Testis (tissue), 2 donors: ENCODE measurements at regions not wholly inside any gene's neighbourhood (a gene's known extent, or its start where the extent isn't known, plus 50 kb on each side); places are given as distances from the start of the nearest gene placed in this dataset.

Experiments used
- CTCF ChIP-seq, 3 experiments: fragments of 450-650 bp in 2 of 3; fragments of 200-600 bp in 1 of 3; sonication (generic) in 1 of 3; IDR thresholded peaks; one replicate each; pipeline ENCODE4 v1.5.1; 2016 to 2019; ENCODE audit warnings: antibody characterized with exemption in 3 of 3, mild to moderate bottlenecking in 2 of 3, moderate library complexity in 1 of 3
- POLR2A ChIP-seq: fragments of 450-650 bp; IDR thresholded peaks from one replicate; pipeline ENCODE4 v1.6.1; 2017; ENCODE audit warnings: antibody characterized with exemption, mild to moderate bottlenecking, moderate library complexity

GRCh38 chr18:10119528-10119927 is 205.7 kb downstream of the VAPA start:
- TF ChIP-seq CTCF (IDR thresholded peaks at IDR 0.05) (no peak), POLR2A (no peak)
